ENCODE measurements at regions not wholly inside any gene's neighbourhood (a gene's known extent, or its start where the extent isn't known, plus 50 kb on each side); places are given as distances from the start of the nearest gene placed in this dataset.

DNA sequence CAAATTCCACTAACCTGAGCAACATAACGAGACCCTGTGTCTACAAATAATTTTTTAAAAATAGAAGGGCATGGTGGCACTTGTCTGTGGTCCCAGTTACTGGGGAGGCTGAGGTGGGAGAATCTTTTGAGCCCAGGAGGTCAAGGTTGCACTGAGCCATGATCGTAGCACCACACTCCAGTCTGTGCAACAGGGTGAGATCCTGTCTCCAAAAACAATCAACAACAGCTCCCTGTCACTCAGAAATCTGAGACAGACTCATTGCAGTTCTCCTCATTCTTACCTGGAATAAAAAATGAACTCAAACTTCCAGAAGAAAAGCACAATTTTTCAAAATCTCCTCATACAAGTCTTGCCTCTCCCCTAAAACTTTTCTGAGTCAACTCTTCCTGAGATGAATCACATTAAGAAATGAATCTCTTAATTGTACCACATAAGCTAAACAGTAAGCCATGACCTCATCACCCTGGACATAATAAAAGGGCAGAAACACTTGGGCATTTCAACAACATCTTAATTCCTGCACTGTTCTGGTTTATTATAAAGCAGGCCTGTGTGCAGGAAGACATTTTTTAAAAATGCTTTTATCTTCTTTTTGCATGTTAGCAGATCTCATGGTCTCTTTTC, 214.3 kb upstream of the CDKN3 start:
- TF ChIP-seq, protein P1, sequence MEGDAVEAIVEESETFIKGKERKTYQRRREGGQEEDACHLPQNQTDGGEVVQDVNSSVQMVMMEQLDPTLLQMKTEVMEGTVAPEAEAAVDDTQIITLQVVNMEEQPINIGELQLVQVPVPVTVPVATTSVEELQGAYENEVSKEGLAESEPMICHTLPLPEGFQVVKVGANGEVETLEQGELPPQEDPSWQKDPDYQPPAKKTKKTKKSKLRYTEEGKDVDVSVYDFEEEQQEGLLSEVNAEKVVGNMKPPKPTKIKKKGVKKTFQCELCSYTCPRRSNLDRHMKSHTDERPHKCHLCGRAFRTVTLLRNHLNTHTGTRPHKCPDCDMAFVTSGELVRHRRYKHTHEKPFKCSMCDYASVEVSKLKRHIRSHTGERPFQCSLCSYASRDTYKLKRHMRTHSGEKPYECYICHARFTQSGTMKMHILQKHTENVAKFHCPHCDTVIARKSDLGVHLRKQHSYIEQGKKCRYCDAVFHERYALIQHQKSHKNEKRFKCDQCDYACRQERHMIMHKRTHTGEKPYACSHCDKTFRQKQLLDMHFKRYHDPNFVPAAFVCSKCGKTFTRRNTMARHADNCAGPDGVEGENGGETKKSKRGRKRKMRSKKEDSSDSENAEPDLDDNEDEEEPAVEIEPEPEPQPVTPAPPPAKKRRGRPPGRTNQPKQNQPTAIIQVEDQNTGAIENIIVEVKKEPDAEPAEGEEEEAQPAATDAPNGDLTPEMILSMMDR (IDR thresholded peaks at IDR 0.05 in 8 of 11, conservative IDR thresholded peaks at IDR 0.05 in 3 of 11), result no peak
- no peak for TF ChIP-seq POLR2A (IDR thresholded peaks at IDR 0.05)
- TF ChIP-seq POLR2AphosphoS5 (IDR thresholded peaks at IDR 0.05), result no peak

All from spleen (tissue), 7 donors.